ENCODE measurements at regions not wholly inside any gene's neighbourhood (a gene's known extent, or its start where the extent isn't known, plus 50 kb on each side); places are given as distances from the start of the nearest gene placed in this dataset.

- TF ChIP-seq POLR2A (IDR thresholded peaks at IDR 0.05; ENCODE audit: low read length), result no peak
- TF ChIP-seq ELK1 (IDR thresholded peaks at IDR 0.05; ENCODE audit: low read depth, low read length), result no peak
- no peak for TF ChIP-seq ESRRA (IDR thresholded peaks at IDR 0.05; ENCODE audit: borderline replicate concordance, low read length)
- TF ChIP-seq HDAC2 (IDR thresholded peaks at IDR 0.05), result no peak
- TF ChIP-seq CTCF (IDR thresholded peaks at IDR 0.05), result no peak
Measured at GRCh38 chr4:162364651-162365050, 200.9 kb upstream of the FSTL5 start.
